ENCODE measurements at regions not wholly inside any gene's neighbourhood (a gene's known extent, or its start where the extent isn't known, plus 50 kb on each side); places are given as distances from the start of the nearest gene placed in this dataset.
A peak's percentile ranks its signal among the peaks of the same experiment; 100 is the strongest.

DNA sequence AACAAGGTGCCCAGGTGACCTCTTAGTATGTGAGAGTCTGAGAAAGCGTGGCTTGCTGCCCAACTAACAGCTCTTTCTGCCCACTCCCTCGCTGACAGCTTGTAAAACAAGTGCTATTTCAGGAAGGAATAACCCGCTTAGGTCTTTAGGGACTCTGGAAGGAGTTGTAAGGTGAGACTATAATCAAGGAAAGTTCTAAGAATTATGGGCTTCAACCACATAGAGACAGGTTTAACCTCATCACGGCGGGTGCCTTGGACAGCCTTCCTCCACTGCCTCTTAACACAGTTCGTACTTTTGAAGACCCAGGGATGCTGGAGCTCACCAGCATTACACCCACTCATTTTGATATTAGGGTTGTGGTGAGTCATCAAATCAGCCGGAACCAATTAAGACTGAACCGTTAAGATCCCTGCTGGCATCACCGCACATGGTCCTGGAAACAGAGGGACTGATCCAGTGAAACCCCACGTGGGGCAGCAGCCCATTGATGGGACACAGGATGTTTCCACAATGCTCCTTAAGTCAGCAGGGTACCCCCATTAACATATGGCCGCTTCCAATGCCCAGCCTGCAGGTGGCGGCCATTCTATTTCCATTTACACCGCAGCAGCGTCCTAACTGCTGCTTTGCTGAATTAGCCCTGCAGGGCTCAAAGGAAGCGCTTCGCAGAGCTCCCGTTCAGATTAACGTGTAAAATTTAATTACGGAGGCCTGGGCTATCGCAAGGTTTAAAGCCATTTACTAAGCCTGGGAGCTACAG lies 176.6 kb upstream of the SDK2 start:
- DNase-seq = no peak

- DNase-seq = no peak
Measured at GRCh38 chr17:73821665-73822064, 177.4 kb upstream of the SDK2 start.

DNA sequence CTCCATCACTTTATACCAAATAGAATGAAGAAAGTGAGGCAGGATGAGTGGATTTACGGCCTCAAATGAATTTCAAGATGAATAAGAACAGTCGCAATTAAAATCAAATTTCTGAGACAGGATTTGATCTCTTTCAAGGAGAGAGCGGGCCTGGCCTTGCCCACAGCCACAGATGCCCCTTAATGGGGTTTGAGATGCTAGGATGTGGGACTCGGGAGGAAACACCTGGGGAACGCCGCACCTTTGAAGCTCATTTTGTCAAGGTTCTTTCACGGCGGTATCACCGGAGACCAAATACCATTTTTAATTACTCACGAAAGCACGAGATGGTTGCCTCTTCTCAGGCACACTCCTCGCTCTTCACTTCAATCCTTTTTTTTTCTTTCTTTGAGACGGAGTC lies 178.1 kb upstream of the SDK2 start:
- no peak for DNase-seq

DNA sequence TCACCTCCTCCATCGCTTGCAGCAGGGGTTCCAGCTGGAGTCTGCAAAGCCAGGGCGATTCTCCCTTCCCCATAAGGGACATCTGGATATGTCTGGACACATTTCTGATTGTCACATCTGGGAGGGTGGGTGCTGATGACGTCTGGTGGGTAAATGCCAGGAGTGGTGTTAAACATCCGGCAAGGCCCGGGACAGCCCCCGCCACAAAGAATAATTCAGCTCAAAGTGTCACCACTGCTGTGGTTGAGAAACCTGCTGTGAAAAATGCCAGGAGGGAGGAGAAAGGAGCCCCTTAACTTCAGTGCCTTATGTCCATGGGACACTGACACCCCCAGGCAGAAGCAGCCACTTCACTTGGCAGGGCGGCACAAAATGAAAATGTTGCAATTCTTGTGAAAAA lies 179.4 kb upstream of the SDK2 start:
- no peak for DNase-seq

- no peak for DNase-seq
Measured at GRCh38 chr17:73824321-73824720, 180.1 kb upstream of the SDK2 start.

- DNase-seq = no peak
Measured at GRCh38 chr17:73826181-73826871, 182.1 kb upstream of the SDK2 start.

- no peak for DNase-seq
Measured at GRCh38 chr17:73826872-73827228, 182.6 kb upstream of the SDK2 start.

GRCh38 chr17:73827627-73828291 lies 183.5 kb upstream of the SDK2 start:
- DNase-seq = no peak

GRCh38 chr17:73829676-73830280 lies 185.5 kb upstream of the SDK2 start:
- no peak for DNase-seq

- no peak for DNase-seq
Measured at GRCh38 chr17:73831699-73832098, 187.5 kb upstream of the SDK2 start.

GRCh38 chr17:73833775-73834488 lies 189.7 kb upstream of the SDK2 start:
- DNase-seq = no peak

DNA sequence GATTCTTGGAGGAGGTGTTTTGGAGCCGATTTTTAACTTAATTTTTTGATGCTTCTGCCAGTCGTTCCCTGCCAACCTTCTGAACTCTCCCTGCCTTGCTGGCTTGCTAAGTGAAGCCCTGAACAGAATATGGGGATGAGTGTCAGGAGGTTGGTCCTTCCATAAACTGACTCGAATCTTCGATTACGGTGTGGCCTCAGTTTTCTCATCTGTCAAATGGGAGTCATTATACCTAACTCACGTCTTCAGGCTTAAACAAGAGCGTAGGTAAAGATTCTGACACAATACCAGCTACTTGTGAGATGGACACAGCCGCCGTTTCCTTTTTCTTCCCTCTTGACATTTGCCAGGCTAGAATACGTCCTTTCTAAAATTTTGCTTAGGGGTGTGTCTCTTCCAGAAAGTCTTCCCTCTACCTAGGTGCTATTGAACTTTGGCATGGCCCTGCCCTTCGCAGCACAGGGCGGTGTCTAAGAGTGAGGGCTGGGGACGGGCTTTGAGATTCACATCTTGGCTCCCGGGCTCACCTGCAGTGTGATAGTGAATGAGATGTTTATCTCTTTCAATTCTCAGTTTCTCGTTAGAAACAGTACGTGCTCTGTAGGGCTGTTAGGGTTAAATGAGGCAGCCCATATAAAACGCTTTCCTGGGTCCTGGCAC lies 190.6 kb upstream of the SDK2 start:
- DNase-seq = no peak

- no peak for DNase-seq
Measured at GRCh38 chr17:73835605-73836004, 191.4 kb upstream of the SDK2 start.

GRCh38 chr17:73838815-73839214 lies 194.6 kb upstream of the SDK2 start:
- peak; percentile 76 for DNase-seq

DNA sequence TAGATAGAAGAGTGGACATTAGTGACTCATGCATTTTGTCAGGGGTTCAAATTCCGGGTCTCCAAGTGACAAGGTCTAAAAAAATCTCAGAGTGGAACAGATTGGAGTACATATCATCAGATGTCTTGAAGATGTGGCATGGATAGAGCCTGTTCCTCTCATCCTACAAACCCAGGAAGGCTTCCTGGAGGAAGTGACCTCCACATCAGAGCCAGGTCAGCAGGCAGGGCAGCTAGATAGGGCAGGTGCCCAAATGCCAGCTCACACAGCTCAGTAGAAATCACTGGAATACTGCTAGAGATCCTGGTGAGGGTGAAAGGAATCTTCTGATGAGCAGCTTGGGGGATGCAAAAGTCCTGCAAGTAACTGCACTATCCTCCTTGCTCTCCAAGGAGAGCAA lies 196.6 kb upstream of the SDK2 start:
- no peak for DNase-seq

DNA sequence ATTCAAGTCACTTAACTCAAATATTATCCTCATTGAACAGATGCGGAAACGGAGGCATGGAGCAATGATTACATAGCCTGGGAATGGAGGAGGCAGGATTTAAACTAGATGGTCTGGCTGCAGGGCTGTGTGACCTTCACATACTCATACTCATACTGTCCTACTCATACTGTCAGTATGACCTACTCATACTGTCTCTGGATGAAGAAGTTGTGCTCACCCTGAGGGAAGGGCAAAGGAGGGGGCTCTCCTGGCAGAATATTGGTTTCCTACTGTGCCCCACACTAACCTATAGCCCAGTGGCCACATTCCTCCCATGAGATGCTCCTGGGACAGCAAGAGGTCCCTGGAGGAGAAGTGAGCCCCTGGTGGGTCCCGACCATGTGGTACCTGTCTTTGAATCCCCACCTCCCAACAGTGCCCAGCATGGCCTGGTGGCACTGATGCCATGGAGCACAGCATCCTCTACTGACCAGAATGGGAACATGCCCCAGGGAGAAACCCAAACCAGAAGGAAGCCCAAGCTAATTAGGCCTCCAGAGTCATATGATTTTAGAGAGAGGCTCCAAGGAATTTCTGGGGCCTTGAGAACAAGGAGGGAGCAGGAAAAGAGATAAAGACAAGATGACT lies 197.3 kb upstream of the SDK2 start:
- peak; percentile 29 for DNase-seq

DNA sequence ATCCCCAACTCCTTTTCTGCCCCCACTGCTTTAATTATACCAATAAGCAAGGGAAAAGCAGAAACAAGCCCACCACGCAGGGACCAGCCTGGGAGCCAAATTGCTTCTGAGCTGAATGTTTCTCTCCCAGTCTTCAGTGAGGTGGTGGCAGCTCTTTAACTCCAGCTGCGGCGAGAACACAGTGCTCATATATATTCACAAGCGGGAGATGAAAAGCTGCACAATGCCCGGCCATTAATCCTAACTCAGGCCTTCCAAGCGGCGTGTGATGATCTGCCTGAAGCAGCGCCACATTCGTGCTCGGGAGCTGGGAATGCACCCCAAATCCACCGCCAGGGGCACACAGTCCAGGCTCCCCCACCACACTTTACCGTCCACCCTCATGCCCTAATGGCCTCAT lies 203.7 kb upstream of the SDK2 start:
- no peak for DNase-seq

- DNase-seq = no peak
Measured at GRCh38 chr17:73850426-73850825, 206.2 kb upstream of the SDK2 start.

GRCh38 chr17:73851091-73851490 lies 206.8 kb upstream of the SDK2 start:
- DNase-seq = no peak

DNA sequence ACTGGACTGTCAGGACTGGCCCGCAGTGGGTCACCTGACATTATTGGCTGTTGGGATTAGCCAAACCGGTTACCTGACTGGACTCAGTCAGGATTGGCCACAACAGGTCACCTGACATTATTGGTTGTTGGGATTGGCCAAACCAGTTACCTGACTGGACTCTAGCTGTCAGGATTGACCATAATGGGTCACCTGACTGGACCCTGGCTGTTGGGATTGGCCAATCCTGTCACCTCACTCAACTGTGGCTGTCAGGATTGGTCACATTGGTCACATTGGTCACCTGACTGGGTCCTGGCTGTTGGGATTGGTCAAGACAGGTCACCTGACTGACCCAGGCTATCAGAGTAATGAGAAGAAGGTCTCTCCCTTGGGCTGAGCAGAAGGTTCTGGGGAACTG lies 207.7 kb upstream of the SDK2 start:
- DNase-seq = no peak

- DNase-seq = no peak
Measured at GRCh38 chr17:73855720-73856333, 211.6 kb upstream of the SDK2 start.

GRCh38 chr17:73856556-73856955 lies 212.3 kb upstream of the SDK2 start:
- no peak for DNase-seq

Data from NCI-H1105 (cell line).